GM19043 (cell line): ENCODE measurements at regions not wholly inside any gene's neighbourhood (a gene's known extent, or its start where the extent isn't known, plus 50 kb on each side); places are given as distances from the start of the nearest gene placed in this dataset.

ENCODE experiments used
- ATAC-seq: cut with Tn5 transposase; IDR thresholded peaks from one replicate; pipeline ENCODE4 v1.9.1; 2021; ENCODE audit warnings: low read depth; ENCODE audit not compliant: unreplicated experiment

DNA sequence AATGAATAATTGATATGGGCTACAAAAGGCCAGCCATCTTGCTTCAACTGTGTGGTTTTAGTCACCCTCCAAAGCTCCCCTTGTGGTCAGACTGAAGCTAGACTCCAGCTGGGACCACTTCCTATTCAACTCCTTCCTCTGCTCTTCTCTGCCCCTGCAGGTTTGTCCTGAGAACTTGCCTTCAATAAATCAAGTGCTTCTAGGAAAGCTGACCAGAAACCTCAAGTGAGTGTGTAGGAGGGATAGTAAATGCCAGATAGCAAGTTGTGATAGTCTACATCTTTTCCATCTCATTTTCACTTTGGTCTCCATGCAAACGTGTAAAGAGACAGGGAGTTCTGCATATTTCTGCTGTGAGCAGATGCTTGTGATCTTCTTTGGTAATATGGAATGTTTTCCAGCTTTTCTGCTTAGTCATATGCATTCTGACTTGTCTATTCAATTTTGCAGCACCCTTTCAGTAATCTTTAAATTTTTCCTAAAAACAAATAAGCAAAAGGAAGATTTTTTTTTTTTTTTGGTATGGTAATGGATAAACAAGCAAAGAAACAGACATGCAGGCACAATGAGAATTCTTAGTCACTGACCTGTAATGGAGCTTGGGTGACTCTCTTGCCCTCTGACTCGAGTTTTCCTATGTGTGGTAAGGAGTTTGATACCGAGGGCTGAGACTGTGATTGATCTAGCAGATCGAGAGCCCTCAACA lies 201.3 kb upstream of the BTBD3 start:
- ATAC-seq = no peak

DNA sequence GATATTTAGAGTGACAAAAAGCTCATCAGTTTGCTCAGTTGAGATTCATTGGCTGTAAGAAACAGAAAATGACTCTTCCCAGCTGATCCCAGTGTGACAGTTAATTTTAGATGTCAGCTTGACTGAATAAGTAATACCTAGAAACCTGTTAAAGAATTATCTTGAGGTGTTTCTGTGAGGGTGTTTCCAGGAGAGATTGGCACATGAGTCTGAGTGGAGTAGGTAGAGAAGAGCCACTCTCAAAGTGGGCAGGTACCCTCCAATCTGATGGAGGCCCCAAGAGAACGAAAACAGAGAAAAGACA lies 200.8 kb upstream of the BTBD3 start:
- ATAC-seq = no peak

DNA sequence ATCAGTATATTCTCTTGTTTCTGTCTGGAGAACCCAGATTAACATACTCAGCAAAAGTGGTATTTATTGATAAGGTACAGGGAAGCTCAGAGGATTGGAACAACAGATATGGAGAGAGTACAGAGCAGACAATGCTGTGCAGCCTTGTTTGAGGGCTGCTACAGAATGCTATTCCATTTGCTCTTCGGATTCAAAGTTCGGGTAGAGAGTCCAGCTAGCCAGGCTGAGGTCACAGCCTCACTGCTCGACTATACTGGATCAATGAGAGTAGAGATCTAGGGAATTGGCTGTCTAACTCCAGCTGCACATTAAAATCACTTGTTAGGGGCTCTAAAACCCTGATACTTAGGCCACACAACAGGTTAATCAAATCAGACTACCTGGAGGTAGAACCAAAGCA lies 200.1 kb upstream of the BTBD3 start:
- no peak for ATAC-seq

DNA sequence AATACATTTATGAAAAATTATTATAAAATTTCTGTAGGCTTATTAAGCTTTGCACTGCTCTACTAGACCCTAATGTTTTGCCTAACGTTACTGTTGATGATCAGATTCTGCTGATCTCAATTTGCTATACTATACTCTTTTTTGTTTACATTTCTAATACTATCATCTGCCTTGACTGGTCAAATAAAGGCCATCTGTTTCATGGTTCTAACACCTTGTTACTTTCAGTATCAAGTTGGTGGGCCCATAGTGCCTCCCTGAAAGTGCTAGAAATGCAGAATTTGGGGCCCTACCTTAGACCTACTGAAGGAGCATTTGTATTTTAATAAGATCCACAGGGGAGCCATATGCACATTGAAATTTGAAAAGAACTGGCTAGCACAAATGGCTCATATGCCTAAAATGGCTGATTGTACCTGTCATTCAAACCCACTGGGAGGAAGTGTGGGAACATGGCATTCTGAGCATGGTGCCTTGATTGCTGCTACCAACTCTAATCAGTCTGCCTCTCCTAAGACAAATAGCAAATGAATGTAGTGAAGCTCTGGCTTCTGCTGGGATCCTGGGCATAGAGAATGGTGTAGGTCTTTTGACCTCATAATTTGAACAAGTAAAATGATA lies 199.1 kb upstream of the BTBD3 start:
- no peak for ATAC-seq

DNA sequence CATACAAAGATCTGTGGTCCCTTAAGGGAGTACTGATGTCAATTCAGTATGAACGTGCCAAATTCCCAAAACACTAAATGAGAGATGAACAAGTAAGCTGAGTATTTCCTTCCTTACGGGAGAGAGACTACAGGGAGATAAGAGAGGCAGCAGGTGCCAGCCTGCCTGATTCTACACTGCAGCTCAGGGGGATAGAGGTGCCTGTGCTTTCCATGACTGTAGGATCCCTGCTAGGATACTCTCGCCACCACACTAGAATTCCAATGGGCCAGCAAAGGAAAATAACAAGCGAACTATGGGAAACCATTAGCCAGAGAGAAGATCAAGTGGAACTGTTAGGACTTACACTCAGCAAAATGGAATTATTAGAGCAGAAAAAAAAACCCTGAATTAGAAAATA lies 198.5 kb upstream of the BTBD3 start:
- no peak for ATAC-seq

DNA sequence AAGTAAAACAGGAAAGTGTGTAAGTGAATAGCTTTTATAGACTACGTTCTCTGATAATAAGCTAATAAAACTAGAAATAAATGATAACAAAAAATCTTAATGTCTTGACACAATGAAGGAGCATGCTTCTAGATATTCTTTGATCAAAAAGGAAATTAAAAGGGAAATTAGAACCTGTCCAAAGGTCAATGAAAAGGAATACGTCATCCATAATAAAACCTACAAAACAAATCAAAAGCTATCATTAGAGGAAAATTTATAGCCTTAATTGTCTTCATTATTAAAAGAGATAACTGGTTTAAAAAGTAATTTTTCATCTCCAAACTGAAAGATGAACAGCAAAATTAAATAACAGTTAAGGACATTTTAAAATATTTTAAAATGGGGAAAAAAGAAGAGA lies 196.3 kb upstream of the BTBD3 start:
- no peak for ATAC-seq

DNA sequence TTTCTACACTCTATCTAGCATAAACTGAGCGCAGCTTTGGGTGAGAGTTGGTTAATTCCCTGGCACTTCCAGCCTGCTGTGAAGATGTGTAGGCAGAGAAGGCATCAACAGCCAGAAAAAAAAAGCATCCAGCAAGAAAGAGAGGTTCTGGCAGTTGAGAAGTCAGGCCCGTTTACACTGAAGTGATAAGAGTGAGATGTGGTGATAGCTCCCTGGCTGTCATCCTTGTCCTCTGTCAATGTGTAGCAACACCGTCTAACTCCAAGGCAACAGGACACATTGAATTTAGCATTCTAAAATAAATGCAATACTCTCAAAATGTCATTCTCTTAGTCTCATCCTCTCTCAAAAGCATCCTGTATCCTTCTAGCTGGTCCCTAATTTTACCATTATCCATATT lies 193.6 kb upstream of the BTBD3 start:
- no peak for ATAC-seq

DNA sequence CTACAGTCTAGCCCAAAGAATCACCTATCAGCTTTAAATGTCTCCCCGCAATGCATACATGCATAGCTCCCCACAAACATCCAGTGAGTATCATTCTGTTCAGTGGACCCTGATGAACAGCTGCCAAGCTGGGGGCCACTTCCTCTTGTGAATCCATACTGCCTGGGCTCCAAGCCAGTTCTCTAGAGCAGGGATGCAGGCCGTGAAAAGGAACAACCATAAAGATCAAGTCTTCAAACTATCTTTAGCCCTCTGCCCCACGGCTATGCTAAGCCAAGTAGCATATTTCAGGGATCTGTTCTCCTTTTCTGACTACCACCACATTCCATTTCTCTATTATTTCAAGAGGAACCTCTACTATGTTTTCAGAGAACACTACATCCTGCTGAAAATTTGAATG lies 191.7 kb upstream of the BTBD3 start:
- no peak for ATAC-seq

DNA sequence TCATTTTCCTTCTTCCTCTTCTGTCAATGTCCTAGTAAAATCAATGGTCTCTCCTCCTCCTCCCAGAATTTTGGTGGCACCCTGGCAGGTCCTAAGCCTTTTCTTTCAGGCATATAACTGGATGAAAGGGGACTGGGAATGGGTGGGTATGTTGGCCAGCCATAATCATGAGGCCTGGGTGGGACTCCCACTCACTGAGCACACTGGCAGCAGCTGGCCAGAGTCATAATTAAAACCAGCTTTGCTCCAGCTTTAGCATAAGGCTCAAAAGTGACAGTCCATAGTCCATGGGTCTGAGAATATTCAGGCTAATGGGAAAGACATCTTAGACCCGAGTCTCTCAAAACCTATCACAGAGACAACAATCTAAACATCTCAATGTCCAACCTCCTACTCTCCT lies 190.0 kb upstream of the BTBD3 start:
- no peak for ATAC-seq

DNA sequence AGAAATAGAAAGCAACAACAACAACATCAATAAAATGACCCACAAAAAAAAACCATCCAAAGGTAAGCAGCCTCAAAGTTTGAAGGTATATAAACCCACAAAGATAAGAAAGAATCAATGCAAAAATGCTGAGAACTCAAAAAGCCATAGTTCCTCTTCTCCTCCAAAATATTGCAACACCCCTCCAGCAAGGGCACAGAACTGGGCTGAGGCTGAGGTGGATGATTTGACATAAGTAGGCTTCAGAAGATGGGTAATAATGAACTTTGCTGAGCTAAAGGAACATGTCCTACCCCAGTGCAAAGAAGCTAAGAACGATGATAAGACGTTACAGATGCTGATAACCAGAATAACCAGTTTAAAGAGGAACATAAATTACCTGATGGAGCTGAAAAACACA lies 188.8 kb upstream of the BTBD3 start:
- no peak for ATAC-seq

DNA sequence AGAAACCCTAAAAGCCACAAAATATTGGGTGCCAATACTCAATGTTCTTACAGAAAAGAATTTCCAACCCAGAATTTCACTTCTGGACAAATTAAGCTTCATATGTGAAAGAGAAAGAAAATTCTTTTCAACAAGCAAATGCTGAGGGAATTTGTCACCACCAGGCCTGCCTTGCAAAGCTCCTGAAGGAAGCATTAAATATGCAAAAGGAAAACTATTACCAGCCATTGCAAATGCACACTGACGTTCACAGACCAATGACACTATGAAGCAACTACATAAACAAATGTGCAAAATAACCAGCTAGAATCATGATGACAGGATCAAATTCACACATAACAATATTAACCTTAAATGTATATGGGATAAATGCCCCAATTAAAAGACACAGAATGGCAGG lies 187.9 kb upstream of the BTBD3 start:
- ATAC-seq = no peak

DNA sequence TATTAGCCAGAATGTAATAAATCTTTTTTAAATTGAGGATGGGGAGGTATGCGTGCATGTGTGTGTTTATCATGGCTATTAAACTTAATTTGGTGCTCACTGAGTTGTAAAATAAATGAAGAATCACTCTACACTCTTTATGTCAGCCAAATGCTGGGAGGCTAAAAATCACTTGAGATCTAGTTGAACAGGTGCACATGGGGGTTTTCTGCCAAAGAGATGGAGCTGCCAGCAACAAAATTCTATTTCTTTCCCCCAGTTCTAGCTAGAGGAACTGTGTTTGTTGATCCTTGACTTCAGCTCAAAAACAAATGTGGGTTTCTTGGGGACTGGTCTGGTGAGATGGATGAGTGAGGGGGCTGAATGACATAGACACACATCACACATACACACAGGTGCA lies 183.3 kb upstream of the BTBD3 start:
- ATAC-seq = no peak

DNA sequence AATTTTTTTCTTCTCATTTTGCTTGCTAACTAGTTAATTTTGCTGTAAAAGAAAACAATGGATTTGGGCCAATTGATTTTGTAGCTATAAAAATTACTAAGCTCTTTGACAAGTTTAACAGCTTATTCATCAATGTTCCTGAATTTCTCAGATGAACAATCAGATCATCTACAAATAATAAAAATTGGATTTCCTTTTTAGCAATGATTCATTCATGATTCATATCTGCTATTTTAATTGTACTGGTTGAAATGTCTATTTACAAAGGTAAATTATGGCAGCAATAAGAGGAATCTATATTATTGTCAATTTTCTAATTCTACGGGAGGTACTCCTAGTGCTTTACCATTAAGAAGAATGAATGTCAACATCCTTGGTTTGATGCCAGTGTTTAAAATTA lies 178.8 kb upstream of the BTBD3 start:
- no peak for ATAC-seq

DNA sequence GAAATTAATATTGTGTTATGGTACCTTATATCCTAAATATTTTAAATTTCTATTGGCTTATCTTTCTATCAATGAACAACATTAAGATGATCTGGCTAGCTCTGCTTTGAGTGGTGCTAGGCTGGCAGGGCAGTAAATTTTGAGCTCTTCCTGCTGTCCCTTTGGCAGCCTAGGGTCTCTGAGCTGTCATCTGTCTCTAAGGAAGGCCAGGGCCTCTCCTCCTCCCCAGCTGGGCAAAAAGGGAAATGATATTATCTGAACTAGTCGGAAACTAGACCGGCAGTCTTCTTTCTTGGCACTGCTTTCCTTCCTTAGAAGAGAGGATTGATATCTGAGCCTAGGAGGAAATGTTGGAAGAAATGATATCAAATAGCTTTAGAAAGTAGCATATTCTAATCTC lies 176.7 kb upstream of the BTBD3 start:
- no peak for ATAC-seq

DNA sequence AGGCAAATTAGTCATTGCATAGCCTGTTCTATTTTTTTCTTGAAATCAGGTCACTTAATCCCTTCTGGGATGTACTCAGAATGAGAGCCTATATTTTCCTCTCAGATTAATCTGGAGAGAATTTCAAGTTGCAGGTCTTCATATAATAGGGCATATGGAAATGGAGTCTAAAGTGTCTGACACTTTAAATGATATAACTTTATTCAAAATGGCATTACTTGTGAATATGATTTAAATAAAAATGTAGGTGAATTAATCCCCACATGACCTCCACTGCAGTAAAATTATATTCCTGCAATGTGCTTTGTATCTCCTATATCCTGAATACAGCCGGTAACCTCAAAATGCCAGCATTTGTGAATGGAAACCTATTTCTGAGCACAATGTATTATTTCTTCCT lies 172.5 kb upstream of the BTBD3 start:
- ATAC-seq = no peak

DNA sequence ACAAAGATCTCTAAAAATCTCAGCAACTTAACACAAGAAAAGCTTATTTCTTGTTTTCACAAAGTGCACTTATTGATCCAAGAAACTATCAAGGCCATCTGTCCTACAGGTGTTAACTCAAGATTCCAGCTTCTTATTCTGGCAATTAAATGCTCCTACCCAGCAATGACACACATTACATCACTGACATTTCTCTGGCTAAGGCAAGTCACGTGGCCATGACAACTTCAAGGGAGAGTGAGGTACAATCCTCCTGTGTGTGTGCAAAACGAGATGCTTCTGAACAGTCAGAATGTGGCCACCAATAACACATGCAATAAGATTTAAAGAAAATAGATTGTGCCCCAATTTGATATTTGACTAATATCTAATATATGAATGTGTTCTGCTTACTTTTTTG lies 169.3 kb upstream of the BTBD3 start:
- no peak for ATAC-seq

DNA sequence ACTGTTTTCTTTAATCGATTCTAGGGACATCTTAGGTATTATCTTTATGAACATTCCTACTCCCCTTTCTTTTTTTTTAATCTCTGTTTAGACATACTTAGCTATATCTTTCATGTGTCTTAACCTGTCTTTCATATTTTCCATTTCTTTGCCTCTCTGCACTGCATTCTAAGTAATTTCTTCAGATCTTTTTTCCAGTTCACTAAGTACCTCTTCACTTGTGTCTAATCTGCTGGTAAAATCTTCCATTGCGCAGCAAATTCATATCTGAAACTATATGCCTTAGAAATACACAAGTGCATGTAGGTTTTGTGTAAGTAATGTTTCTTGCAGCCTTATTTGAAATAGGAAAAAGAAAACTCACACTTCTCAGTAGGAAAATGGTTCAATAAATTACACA lies 165.4 kb upstream of the BTBD3 start:
- no peak for ATAC-seq

DNA sequence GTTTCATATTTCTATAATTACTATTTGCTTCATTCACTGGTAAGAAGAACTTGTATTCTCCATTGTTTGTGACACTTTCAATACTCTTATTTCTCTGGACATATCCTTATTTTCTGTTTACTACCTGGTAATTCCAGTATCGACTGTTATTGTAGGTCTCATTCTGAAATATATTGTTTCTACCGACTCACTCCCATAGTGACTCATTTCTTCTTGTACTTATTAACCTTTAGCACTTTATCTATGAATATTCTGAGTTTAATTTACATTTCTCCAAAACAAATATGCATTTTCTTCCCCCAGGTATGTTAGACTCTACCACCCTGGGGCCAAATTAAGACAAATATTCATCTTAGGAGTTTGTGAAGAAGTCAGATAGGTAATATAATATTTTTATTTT lies 164.5 kb upstream of the BTBD3 start:
- no peak for ATAC-seq

DNA sequence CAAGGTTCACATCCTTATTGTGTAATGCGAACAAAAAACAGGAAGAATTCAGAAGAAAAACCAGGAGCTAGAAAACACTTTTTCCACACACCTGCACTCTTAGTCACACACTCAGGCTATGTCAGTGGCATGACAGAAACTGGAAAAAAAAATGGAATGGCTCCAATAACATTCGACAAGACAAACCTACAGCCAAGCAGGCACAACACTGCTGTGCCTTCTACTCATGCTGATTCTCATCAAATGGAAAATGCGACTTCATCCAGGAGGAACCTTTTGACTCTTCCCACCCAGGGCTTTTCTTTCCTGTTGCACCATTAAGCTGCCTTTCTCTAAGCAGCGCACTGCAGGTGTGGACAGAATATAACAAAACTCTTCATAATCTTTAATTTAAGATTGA lies 163.2 kb upstream of the BTBD3 start:
- ATAC-seq = no peak

DNA sequence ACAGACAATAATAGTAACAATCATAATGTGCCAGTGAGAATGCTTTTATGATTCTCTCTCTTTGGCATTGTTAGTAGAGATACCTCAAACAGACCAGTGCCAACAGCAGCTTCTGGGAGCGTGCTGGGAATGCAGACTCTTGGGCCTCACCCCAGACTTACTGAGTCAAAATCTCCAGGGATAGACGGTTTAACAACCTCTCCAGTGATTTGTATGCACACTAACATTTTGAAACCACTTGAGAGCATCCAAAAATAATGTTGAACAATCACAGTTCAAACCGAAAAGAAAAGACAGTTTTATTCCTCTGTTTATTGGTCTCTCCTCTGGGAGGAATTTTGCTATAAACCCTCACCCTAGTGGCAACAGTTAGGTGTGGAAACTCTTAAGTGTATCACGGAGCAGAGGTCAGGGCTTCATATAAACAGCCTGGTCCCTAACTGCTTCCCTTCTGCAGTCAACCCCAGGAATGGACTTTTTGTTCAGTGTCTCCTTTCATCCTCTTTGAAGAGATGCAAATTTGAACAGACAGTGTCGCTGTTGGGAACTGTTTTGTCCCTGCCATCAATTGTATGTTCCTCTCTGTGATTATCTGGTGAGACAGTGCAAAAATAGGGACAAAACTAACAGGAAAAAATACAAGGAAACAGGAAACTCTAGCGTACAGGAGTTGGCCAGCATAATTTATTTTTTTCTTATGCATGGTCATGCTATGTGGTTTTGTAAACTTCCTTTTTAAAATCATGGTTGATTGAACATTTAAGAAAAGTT lies 162.4 kb upstream of the BTBD3 start:
- ATAC-seq = no peak

DNA sequence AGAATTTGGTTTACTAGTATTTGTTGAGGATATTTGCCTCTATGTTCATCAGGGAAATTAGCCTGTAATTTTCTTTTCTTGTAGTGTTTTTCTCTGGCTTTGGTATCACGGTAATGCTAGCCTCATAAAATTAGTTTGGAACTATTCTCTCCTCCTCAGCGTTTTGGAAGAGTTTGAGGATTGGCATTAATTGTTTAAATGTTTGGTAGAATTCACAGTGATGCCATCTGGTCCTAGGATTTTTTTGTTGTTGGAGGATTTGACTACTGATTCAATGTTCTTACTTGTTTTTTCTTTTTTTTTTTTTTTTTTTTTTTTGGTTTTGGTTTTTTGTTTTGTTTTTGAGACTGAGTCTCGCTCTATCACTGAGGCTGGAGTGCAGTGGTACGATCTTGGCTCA lies 156.2 kb upstream of the BTBD3 start:
- ATAC-seq = no peak

DNA sequence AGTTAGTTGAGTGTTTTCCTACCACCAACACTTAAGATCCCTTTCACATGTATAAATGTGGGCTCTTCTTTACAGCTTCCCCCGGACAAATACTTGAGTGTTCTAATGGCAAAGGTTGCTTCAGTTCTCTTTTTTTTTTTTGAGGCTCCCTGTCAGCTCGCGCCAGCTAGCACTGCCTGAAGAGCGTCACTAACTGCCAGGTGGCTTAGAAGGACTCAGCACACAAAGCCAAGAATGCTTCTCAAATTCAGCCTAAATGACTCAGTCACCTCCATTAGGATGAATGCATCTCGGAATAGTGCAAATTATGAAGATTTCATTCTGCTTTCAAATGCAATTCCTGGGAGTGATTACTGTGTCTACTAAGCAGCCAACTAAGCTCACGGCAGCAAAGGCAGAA lies 150.7 kb upstream of the BTBD3 start:
- no peak for ATAC-seq
